Stimulated activated CD4-positive, alpha-beta T cell treated with anti-CD3 and anti-CD28 coated beads, Interleukin-12 subunit alpha, Interleukin-12 subunit beta, amount 100 ng/mL, for 48 hours (primary cell): ENCODE measurements at regions not wholly inside any gene's neighbourhood (a gene's known extent, or its start where the extent isn't known, plus 50 kb on each side); places are given as distances from the start of the nearest gene placed in this dataset.
"Not testable (repeated sequence)": the region's sequence is repeated elsewhere in the genome, so short reads cannot be mapped to it uniquely, and the experiment has no call there.

ENCODE experiments used
- DNase-seq, 3 donors: peaks; one replicate each; pipeline ENCODE4 v3.0.0-alpha.2; 2020; ENCODE audit warnings: low read depth in 2 of 3, low spot score in 1 of 3

- DNase-seq = no peak
Measured at GRCh38 chr7:65317372-65317771, 56.3 kb upstream of the ZNF92 start.

- no peak for DNase-seq
Measured at GRCh38 chr7:65310761-65311160, 62.9 kb upstream of the ZNF92 start.

- no peak for DNase-seq
Measured at GRCh38 chr7:65308300-65308678, 65.4 kb upstream of the ZNF92 start.

- DNase-seq = peak in 2 of 3 donors; percentile 4 to 52
Measured at GRCh38 chr7:65307651-65308299, 65.9 kb upstream of the ZNF92 start.

- no peak for DNase-seq
Measured at GRCh38 chr7:65304175-65304574, 69.5 kb upstream of the ZNF92 start.

- no peak for DNase-seq
Measured at GRCh38 chr7:65302883-65303282, 70.8 kb upstream of the ZNF92 start.

- DNase-seq = no peak
Measured at GRCh38 chr7:65301007-65301406, 72.6 kb upstream of the ZNF92 start.

GRCh38 chr7:65295409-65295808, 78.2 kb upstream of the ZNF92 start:
- no peak for DNase-seq

- not testable (repeated sequence) for DNase-seq
Measured at GRCh38 chr7:65290340-65290739, 83.3 kb upstream of the ZNF92 start.

- DNase-seq = no peak
Measured at GRCh38 chr7:65287023-65287422, 86.6 kb upstream of the ZNF92 start.

- DNase-seq = no peak
Measured at GRCh38 chr7:65285906-65286864, 87.5 kb upstream of the ZNF92 start.

- not testable (repeated sequence) for DNase-seq
Measured at GRCh38 chr7:65285241-65285640, 88.4 kb upstream of the ZNF92 start.

GRCh38 chr7:65279795-65280194, 93.9 kb upstream of the ZNF92 start:
- no peak for DNase-seq

GRCh38 chr7:65276822-65277221, 96.8 kb upstream of the ZNF92 start:
- no peak for DNase-seq

GRCh38 chr7:65271502-65271901, 102.2 kb upstream of the ZNF92 start:
- DNase-seq = not testable (repeated sequence)

- peak; percentile 48 to 54 (median 48) for DNase-seq
Measured at GRCh38 chr7:65269150-65269856, 104.4 kb upstream of the ZNF92 start.

- no peak for DNase-seq
Measured at GRCh38 chr7:65268782-65269149, 104.9 kb upstream of the ZNF92 start.

- DNase-seq = no peak
Measured at GRCh38 chr7:65265933-65266519, 107.6 kb upstream of the ZNF92 start.

- no peak for DNase-seq
Measured at GRCh38 chr7:65264258-65264657, 109.4 kb upstream of the ZNF92 start.

GRCh38 chr7:65260673-65261072, 113.0 kb upstream of the ZNF92 start:
- DNase-seq = not testable (repeated sequence)

- DNase-seq = not testable (repeated sequence)
Measured at GRCh38 chr7:65259864-65260525, 113.7 kb upstream of the ZNF92 start.
